ENCODE measurements at regions not wholly inside any gene's neighbourhood (a gene's known extent, or its start where the extent isn't known, plus 50 kb on each side); places are given as distances from the start of the nearest gene placed in this dataset.

DNA sequence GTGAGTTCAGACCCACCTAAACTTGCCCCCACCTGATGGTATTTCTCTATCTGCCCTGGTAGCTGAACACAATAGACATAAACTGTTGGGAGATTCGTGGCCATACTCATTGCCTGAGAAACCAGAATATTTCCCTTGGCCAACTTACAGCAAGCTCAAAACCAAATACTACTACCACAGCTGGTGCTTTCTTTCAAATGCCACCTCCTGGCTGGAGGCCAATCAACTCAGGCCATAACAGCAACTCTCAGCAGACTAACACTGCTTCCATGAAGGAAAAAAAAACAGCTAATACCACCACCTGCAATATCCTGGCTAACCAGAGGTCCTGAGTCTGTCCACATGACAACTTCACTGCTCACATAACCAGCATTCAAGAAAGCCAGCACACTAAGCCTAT is 373.1 kb downstream of the CMPK2 start:
- Histone ChIP-seq H3K27ac (no peak overlapping the region), H3K4me3 (no peak overlapping the region), H3K4me1 (no peaks in the 10 kb centered on the region), H3K27me3 (no peaks in the 10 kb centered on the region), H3K9me3 (no peaks in the 10 kb centered on the region), H3K36me3 (no peaks in the 10 kb centered on the region)
- TF ChIP-seq, protein P1, sequence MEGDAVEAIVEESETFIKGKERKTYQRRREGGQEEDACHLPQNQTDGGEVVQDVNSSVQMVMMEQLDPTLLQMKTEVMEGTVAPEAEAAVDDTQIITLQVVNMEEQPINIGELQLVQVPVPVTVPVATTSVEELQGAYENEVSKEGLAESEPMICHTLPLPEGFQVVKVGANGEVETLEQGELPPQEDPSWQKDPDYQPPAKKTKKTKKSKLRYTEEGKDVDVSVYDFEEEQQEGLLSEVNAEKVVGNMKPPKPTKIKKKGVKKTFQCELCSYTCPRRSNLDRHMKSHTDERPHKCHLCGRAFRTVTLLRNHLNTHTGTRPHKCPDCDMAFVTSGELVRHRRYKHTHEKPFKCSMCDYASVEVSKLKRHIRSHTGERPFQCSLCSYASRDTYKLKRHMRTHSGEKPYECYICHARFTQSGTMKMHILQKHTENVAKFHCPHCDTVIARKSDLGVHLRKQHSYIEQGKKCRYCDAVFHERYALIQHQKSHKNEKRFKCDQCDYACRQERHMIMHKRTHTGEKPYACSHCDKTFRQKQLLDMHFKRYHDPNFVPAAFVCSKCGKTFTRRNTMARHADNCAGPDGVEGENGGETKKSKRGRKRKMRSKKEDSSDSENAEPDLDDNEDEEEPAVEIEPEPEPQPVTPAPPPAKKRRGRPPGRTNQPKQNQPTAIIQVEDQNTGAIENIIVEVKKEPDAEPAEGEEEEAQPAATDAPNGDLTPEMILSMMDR (IDR thresholded peaks at IDR 0.05), result no peak
- DNase-seq (ENCODE audit: low spot score), result no peak

DNA sequence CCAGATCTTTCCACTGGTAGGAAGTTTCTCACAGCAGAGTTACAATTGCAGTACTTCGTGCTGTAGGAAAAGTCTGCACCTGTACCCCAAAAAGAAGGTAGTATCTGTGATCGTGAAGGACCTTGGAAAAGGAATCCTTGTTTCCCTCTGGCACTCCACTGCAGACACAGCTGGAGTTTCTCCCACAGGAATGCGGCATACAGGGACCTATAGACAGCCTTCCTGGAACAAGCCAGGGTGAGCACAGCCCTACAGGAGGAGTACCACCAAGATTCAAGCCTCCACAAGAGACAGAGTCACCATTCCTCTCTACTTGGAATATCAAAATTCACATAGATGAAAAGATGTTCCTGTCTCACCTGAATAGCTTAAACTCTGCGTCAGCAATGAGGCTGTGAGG is 372.4 kb downstream of the CMPK2 start:
- Histone ChIP-seq H3K27me3 (no peaks in the 10 kb centered on the region), H3K4me1 (no peaks in the 10 kb centered on the region), H3K4me3 (no peak overlapping the region), H3K36me3 (no peaks in the 10 kb centered on the region), H3K27ac (no peak overlapping the region), H3K9me3 (no peaks in the 10 kb centered on the region)
- DNase-seq (ENCODE audit: low spot score), result no peak
- TF ChIP-seq, protein P1 (IDR thresholded peaks at IDR 0.05), result no peak

DNA sequence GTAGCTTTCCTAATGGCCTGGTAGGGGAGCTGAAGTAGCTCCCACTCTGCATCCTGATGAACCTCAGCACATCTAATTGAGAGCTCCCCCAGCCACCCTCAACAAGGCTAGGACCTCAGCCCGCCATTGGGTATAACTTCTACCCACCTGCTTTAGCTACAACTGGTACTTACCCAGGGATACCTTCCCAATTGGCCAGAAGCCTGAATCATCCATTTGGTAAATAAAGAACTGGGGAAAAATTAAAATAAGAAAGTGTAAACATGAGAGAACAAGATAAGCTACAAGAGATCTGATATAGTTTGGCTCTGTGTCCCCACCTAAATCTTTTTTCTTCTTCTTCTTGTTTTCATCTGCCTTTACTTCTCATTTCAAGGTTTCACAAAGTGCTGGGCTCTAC is 372.0 kb downstream of the CMPK2 start:
- H3K4me3 ChIP-seq, result no peak overlapping the region
- no peaks in the 10 kb centered on the region for H3K36me3 ChIP-seq
- H3K27me3 ChIP-seq, result no peaks in the 10 kb centered on the region
- TF ChIP-seq, protein P1 (IDR thresholded peaks at IDR 0.05), result no peak
- DNase-seq (ENCODE audit: low spot score), result no peak
- no peaks in the 10 kb centered on the region for H3K4me1 ChIP-seq
- no peak overlapping the region for H3K27ac ChIP-seq
- H3K9me3 ChIP-seq, result no peaks in the 10 kb centered on the region

DNA sequence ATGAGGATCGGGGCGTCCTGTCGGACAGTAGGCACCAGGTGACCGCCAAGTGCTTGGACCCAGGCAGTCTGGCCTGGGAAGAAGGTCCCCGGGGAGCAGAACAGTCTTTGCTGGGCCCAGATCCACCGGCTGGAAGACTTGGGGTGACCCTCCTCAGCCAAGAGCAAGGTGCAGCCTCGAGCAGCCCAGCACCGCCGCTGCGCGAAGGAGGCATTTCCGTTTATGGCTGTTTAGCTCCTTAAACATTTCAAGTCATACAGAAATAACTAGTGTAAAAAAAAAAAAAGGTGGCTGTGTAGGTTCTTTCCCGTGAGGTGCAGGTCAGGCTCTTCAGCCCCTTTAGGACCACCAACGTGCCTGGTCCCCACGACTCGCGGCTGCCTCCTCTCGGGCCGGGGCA is 370.2 kb downstream of the CMPK2 start:
- TF ChIP-seq, protein P1 (IDR thresholded peaks at IDR 0.05), result no peak
- no peaks in the 10 kb centered on the region for H3K36me3 ChIP-seq
- DNase-seq (ENCODE audit: low spot score), result no peak
- H3K4me3 ChIP-seq, result no peak overlapping the region
- H3K4me1 ChIP-seq, result no peaks in the 10 kb centered on the region
- H3K27ac ChIP-seq, result no peak overlapping the region
- no peaks in the 10 kb centered on the region for H3K9me3 ChIP-seq
- no peaks in the 10 kb centered on the region for H3K27me3 ChIP-seq

DNA sequence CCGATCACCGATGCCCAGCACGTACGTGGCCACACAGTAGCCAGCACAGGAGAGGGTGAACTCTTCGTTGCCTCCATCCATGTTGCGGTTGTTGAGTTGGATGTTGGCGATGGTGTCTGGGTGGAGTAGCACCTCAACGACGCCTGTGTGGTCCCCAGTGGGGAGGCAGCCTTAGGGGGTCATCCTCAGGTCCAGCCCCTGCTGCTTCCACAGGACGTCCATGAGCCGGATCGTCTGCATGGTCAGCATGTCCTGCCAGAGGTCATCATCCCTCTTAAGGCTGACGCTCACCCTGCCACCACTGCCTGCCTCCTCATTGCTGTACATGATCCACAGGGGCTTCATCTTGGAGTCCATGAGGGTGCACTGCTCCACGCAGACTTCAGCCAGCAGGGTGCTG is 369.3 kb downstream of the CMPK2 start:
- no peaks in the 10 kb centered on the region for H3K4me1 ChIP-seq
- H3K9me3 ChIP-seq, result no peaks in the 10 kb centered on the region
- no peak for DNase-seq (ENCODE audit: low spot score)
- H3K27me3 ChIP-seq, result no peaks in the 10 kb centered on the region
- no peaks in the 10 kb centered on the region for H3K36me3 ChIP-seq
- H3K27ac ChIP-seq, result no peak overlapping the region
- TF ChIP-seq, protein P1 (IDR thresholded peaks at IDR 0.05), result no peak
- no peak overlapping the region for H3K4me3 ChIP-seq

DNA sequence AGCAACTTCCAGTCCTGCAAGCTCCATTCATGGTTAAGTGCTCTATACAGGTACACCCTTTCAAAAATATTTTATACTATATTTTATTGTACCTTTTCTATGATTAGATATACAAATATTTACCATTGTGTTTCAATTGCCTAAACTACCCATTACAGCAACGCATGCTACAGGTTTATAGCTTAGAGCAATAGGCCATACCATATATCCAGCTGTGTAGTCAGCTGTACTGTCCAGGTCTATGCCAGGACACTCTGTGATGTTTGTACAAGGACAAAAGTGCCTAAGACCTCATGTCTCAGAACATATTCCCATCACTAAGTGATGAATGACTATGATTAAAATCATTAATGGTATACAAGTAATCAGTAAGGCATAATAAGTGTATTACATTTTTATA is 368.7 kb downstream of the CMPK2 start:
- TF ChIP-seq, protein P1 (IDR thresholded peaks at IDR 0.05), result no peak

More for the DNA sequence above, 368.7 kb downstream of the CMPK2 start:
- Histone ChIP-seq H3K36me3 (no peaks in the 10 kb centered on the region), H3K27me3 (no peaks in the 10 kb centered on the region), H3K9me3 (no peaks in the 10 kb centered on the region), H3K4me3 (no peak overlapping the region), H3K4me1 (no peaks in the 10 kb centered on the region), H3K27ac (no peak overlapping the region)
- DNase-seq (ENCODE audit: low spot score), result no peak

All from right atrium auricular region (tissue), 2 donors.